ENCODE measurements at regions not wholly inside any gene's neighbourhood (a gene's known extent, or its start where the extent isn't known, plus 50 kb on each side); places are given as distances from the start of the nearest gene placed in this dataset.
A peak's percentile ranks its signal among the peaks of the same experiment; 100 is the strongest.
"Not testable (repeated sequence)": the region's sequence is repeated elsewhere in the genome, so short reads cannot be mapped to it uniquely, and the experiment has no call there.

GRCh38 chr4:64935469-64936001 lies 526.3 kb upstream of the TECRL start:
- DNase-seq (ENCODE audit: low read depth), result no peak
- no peak overlapping the region for H3K4me3 ChIP-seq (ENCODE audit: low read length)
- TF ChIP-seq, protein P1, sequence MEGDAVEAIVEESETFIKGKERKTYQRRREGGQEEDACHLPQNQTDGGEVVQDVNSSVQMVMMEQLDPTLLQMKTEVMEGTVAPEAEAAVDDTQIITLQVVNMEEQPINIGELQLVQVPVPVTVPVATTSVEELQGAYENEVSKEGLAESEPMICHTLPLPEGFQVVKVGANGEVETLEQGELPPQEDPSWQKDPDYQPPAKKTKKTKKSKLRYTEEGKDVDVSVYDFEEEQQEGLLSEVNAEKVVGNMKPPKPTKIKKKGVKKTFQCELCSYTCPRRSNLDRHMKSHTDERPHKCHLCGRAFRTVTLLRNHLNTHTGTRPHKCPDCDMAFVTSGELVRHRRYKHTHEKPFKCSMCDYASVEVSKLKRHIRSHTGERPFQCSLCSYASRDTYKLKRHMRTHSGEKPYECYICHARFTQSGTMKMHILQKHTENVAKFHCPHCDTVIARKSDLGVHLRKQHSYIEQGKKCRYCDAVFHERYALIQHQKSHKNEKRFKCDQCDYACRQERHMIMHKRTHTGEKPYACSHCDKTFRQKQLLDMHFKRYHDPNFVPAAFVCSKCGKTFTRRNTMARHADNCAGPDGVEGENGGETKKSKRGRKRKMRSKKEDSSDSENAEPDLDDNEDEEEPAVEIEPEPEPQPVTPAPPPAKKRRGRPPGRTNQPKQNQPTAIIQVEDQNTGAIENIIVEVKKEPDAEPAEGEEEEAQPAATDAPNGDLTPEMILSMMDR (conservative IDR thresholded peaks at IDR 0.05; ENCODE audit: low read depth, low read length), result no peak

DNA sequence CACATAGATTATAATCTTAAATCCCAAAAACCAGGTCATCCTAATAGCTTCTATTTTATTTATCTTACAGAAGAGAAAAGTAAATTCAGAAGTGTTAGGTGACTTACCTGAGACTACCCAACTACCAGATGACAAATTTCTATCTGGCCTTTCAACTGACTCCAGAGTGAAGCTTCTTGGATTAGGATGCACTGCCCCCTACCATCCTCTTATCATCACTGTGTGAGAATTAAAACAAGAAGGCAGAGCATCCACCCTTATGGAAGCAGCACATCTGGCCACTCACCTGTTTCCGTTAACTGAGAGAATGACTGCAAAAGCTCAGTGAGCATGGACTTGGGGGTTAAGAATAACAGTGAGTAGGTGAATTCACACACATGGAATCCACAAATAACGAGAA lies 502.6 kb upstream of the TECRL start:
- no peak overlapping the region for H3K4me3 ChIP-seq (ENCODE audit: low read length)
- no peak for DNase-seq (ENCODE audit: low read depth)
- TF ChIP-seq, protein P1 (conservative IDR thresholded peaks at IDR 0.05; ENCODE audit: low read depth, low read length), result no peak

GRCh38 chr4:64903986-64904385 lies 494.7 kb upstream of the TECRL start:
- H3K4me3 ChIP-seq (ENCODE audit: low read length), result no peak overlapping the region
- DNase-seq (ENCODE audit: low read depth), result no peak
- TF ChIP-seq, protein P1 (conservative IDR thresholded peaks at IDR 0.05; ENCODE audit: low read depth, low read length), result no peak

- DNase-seq (ENCODE audit: low read depth), result peak; percentile 83
- TF ChIP-seq, protein P1 (conservative IDR thresholded peaks at IDR 0.05; ENCODE audit: low read depth, low read length), result no peak
- H3K4me3 ChIP-seq (ENCODE audit: low read length), result no peak overlapping the region
Measured at GRCh38 chr4:64899563-64899962, 490.3 kb upstream of the TECRL start.

- DNase-seq (ENCODE audit: low read depth); H3K4me3 ChIP-seq (ENCODE audit: low read length): not testable (repeated sequence)
Measured at GRCh38 chr4:64899030-64899429, 489.8 kb upstream of the TECRL start.

DNA sequence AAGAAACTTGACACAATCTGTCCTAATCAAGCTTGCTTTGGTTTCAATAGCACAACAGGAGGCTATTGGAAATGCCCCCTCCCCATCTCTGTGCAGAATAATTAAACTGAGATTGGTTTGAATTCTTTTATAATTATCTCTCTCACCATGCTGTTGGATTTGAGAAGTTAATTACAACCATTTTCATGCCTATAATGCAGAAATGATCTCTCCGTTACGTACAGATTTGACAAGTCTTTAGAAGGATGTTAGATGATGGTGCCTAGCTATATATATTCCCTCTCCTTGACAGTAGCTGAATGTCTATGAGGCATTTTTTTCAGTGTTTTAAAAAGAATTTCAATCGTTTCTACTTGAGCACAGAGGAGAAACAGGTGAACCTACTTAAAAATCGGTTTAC lies 488.4 kb upstream of the TECRL start:
- no peak for DNase-seq (ENCODE audit: low read depth)
- H3K4me3 ChIP-seq (ENCODE audit: low read length), result no peak overlapping the region
- TF ChIP-seq, protein P1 (conservative IDR thresholded peaks at IDR 0.05; ENCODE audit: low read depth, low read length), result no peak

DNA sequence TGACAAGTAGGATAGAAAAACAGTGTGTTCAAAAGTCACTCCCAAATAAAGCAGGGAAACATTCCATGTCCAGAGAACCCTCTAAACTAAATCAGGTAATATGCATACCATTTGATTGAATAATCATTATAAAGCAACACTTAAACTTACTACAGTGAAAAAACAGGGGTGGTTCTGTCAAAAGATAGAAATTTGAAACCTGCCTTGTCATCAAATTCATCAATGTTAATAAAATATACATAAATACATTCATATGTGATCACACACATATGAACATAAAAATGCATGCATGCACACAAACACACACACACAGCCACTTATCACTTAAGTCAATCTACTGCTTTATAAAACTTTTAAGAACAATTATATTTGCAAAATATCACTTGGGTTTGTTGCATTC lies 485.8 kb upstream of the TECRL start:
- TF ChIP-seq, protein P1 (conservative IDR thresholded peaks at IDR 0.05; ENCODE audit: low read depth, low read length), result no peak
- no peak for DNase-seq (ENCODE audit: low read depth)
- H3K4me3 ChIP-seq (ENCODE audit: low read length), result no peak overlapping the region

DNA sequence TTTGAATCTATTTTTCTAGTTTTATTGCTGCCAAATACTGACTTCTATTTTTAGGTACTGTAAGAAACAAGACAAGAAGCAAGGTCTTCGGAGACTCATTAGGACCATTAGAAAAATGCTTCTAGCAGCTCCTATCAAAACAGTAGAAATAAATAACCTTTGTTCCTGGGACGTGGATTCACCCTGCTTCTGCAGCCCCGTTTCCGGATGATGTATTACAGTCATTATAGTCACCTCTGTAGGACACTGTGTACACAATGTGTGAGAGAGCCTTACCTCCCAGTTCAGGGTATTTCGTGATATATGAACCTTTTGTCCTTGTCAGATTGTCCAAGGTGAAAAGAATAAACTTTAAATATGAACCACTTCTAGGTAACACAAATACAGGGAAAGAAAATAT lies 484.0 kb upstream of the TECRL start:
- no peak overlapping the region for H3K4me3 ChIP-seq (ENCODE audit: low read length)
- TF ChIP-seq, protein P1 (conservative IDR thresholded peaks at IDR 0.05; ENCODE audit: low read depth, low read length), result no peak
- no peak for DNase-seq (ENCODE audit: low read depth)
